Kidney (tissue), 13 donors: ENCODE measurements at regions not wholly inside any gene's neighbourhood (a gene's known extent, or its start where the extent isn't known, plus 50 kb on each side); places are given as distances from the start of the nearest gene placed in this dataset.

Experiments
- DNase-seq, 5 donors: peaks; one replicate each; pipeline ENCODE4 v3.0.0-alpha.2; 2013 to 2020
- FAIRE-seq: peaks from 2 replicates; lab custom pipeline; 2012; peaks lifted over from hg19 to GRCh38; lab: Jason Lieb, UNC
- H3K27ac ChIP-seq, 2 donors: one replicate each; pipeline ENCODE4 v1.7.0; 2013; ENCODE audit warnings: low read depth in 2 of 2, low read length in 2 of 2, inconsistent platforms in 1 of 2
- H3K27me3 ChIP-seq: one replicate; pipeline ENCODE4 v1.7.1; 2013; ENCODE audit warnings: low read length, inconsistent platforms; ENCODE audit not compliant: control insufficient read depth, insufficient read depth
- H3K36me3 ChIP-seq, 3 donors: one replicate each; pipeline versions ENCODE4 v1.7.0 to v1.7.1; 2013; ENCODE audit warnings: low read length in 3 of 3, control low read depth in 1 of 3, inconsistent platforms in 1 of 3; ENCODE audit not compliant: insufficient read depth in 3 of 3, control insufficient read depth in 2 of 3
- H3K4me1 ChIP-seq, 3 donors: one replicate each; pipeline versions ENCODE4 v1.7.0 to v1.7.1; 2013; ENCODE audit warnings: low read length in 3 of 3, inconsistent platforms in 1 of 3, low read depth in 1 of 3; ENCODE audit not compliant: control insufficient read depth in 2 of 3, insufficient read depth in 2 of 3
- H3K4me3 ChIP-seq, 3 donors: one replicate each; pipeline versions ENCODE4 v1.7.0 to v1.8.1; 2013; ENCODE audit warnings: low read length in 3 of 3, control low read depth in 1 of 3, inconsistent platforms in 1 of 3
- H3K9ac ChIP-seq, 3 donors: one replicate each; pipeline versions ENCODE4 v1.7.0 to v1.7.1; 2013; ENCODE audit warnings: low read length in 3 of 3, control low read depth in 1 of 3, inconsistent platforms in 1 of 3
- H3K9me3 ChIP-seq, 3 donors: one replicate each; pipeline versions ENCODE4 v1.7.0 to v1.7.1; 2013; ENCODE audit warnings: low read length in 3 of 3, control low read depth in 1 of 3, inconsistent platforms in 1 of 3; ENCODE audit not compliant: control insufficient read depth in 2 of 3, insufficient read depth in 1 of 3
- intact Hi-C: fragments of 100-400 bp; cut with DNase I; formaldehyde crosslinking; loops from one replicate; pipeline ENCODE4 v1.11.1; 2022
- TF ChIP-seq, protein P1 (sequence below): IDR thresholded peaks from 3 replicates; pipeline ENCODE4 v1.5.1; 2012; ENCODE audit warnings: mild to moderate bottlenecking, moderate library complexity, borderline replicate concordance; ENCODE audit not compliant: insufficient read depth; ENCODE audit errors: extremely low read depth
- donor health status: control.
- donor health status: control.
- donor health status: control.
- donor health status: control.
- donor health status: control.
- donor health status: DM: yes; HTN: yes; CAD: no.
- donor health status: Normal renal cell carcinoma (clear cell type).

DNA sequence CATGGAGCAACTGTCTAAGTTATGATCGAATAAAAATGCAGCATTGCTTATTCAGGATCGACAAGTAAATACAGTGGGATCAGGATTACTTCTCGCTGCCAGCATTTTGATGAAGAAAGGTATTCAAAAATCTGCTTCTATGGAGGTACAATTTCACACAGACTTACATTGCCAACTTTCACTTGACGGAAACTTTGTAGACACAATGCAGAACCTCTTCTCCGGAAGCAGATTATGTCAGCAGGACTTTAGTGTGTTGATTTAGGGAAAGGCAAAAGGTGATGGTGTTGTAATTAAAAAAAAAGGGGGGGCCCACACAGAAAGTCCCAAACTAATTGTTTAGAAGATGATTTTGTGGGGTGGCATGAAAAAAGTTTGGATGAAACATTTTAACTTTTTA is 462.4 kb upstream of the KLF6 start:
- intact Hi-C loops = no loop called here

DNA sequence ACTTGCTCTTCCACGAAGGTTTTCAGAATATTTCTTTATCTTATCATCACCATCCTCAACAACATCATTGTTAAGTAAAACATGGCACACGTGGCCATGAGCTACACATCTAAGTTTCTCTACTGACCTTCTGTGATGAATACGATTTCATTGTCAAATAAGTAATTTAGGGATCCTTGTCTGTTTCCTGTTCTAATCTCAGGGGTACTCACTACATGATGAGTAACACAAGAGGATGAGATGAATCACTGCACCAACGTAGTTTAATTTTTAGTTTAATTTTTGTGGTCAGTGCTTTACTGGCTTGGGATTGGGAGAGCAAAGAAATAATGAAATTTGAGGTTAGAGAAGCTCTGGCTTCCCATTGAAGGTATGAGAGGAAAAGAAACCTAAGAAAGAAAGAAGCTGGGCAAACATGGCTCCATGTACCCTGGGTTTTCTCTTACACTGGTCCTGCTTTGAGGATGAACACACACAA is 461.9 kb upstream of the KLF6 start:
- Histone ChIP-seq H3K9me3 (no peaks in the 10 kb centered on the region), H3K4me3 (no peak overlapping the region), H3K4me1 (no peaks in the 10 kb centered on the region), H3K36me3 (no peaks in the 10 kb centered on the region), H3K27me3 (no peaks in the 10 kb centered on the region), H3K27ac (no peak overlapping the region), H3K9ac (no peak overlapping the region)
- DNase-seq (no peak), FAIRE-seq (no peak)
- intact Hi-C loops = no loop called here
- TF ChIP-seq, protein P1, sequence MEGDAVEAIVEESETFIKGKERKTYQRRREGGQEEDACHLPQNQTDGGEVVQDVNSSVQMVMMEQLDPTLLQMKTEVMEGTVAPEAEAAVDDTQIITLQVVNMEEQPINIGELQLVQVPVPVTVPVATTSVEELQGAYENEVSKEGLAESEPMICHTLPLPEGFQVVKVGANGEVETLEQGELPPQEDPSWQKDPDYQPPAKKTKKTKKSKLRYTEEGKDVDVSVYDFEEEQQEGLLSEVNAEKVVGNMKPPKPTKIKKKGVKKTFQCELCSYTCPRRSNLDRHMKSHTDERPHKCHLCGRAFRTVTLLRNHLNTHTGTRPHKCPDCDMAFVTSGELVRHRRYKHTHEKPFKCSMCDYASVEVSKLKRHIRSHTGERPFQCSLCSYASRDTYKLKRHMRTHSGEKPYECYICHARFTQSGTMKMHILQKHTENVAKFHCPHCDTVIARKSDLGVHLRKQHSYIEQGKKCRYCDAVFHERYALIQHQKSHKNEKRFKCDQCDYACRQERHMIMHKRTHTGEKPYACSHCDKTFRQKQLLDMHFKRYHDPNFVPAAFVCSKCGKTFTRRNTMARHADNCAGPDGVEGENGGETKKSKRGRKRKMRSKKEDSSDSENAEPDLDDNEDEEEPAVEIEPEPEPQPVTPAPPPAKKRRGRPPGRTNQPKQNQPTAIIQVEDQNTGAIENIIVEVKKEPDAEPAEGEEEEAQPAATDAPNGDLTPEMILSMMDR = no peak

More for the DNA sequence above, 462.4 kb upstream of the KLF6 start:
- no peak overlapping the region for H3K27ac ChIP-seq
- H3K36me3 ChIP-seq = no peaks in the 10 kb centered on the region
- FAIRE-seq (no peak), DNase-seq (no peak)
- no peaks in the 10 kb centered on the region for H3K4me1 ChIP-seq
- no peaks in the 10 kb centered on the region for H3K27me3 ChIP-seq
- H3K4me3 ChIP-seq = no peak overlapping the region
- TF ChIP-seq, protein P1 = no peak
- no peaks in the 10 kb centered on the region for H3K9me3 ChIP-seq
- no peak overlapping the region for H3K9ac ChIP-seq

GRCh38 chr10:4243651-4244050 is 458.6 kb upstream of the KLF6 start:
- Histone ChIP-seq H3K27me3 (no peaks in the 10 kb centered on the region), H3K9me3 (no peaks in the 10 kb centered on the region), H3K4me1 (no peaks in the 10 kb centered on the region), H3K27ac (no peak overlapping the region), H3K4me3 (no peak overlapping the region), H3K36me3 (no peaks in the 10 kb centered on the region), H3K9ac (no peak overlapping the region)
- DNase-seq (no peak), FAIRE-seq (no peak)
- TF ChIP-seq, protein P1 = no peak
- intact Hi-C loops = no loop called here

DNA sequence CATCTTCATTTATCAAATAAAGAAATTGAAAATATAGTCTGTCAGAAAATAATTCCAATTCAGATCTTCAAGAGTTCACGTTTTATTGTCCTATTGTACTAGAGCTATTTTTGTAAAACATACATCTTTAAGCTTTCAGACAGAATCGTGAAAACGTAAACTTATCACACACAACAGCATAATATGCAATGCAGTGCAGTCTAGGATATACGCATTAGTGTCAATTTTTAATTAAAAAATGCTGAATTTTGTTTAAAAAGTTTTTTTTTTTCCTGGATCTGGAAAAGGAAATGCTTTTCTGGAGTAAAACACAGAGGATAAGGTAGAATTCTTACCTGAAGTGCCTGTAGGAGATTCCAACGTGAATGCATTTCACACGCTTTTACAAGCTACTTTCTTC is 458.2 kb upstream of the KLF6 start:
- TF ChIP-seq, protein P1 = no peak
- Histone ChIP-seq H3K4me3 (no peak overlapping the region), H3K4me1 (no peaks in the 10 kb centered on the region), H3K36me3 (no peaks in the 10 kb centered on the region), H3K9me3 (no peaks in the 10 kb centered on the region), H3K27ac (no peak overlapping the region), H3K27me3 (no peaks in the 10 kb centered on the region), H3K9ac (no peak overlapping the region)
- DNase-seq = no peak
- FAIRE-seq = no peak
- intact Hi-C loops = no loop called here
